Ishikawa (cell line): ENCODE measurements at regions not wholly inside any gene's neighbourhood (a gene's known extent, or its start where the extent isn't known, plus 50 kb on each side); places are given as distances from the start of the nearest gene placed in this dataset.

ENCODE experiments used
- EP300 ChIP-seq: IDR thresholded peaks from 2 replicates; pipeline ENCODE4 v1.6.1; 2012; ENCODE audit warnings: borderline replicate concordance
- YY1 ChIP-seq: IDR thresholded peaks from 2 replicates; pipeline ENCODE4 v1.6.1; 2012; ENCODE audit warnings: low read depth

- no peak for TF ChIP-seq YY1
- no peak for TF ChIP-seq EP300
These were observed 333.2 kb downstream of the GABRB3 start for GRCh38 chr15:26439681-26440080.
